GM18867 (cell line): ENCODE measurements at regions not wholly inside any gene's neighbourhood (a gene's known extent, or its start where the extent isn't known, plus 50 kb on each side); places are given as distances from the start of the nearest gene placed in this dataset.
"Not testable (repeated sequence)": the region's sequence is repeated elsewhere in the genome, so short reads cannot be mapped to it uniquely, and the experiment has no call there.

Experiments
- ATAC-seq: cut with Tn5 transposase; IDR thresholded peaks from one replicate; pipeline ENCODE4 v1.9.1; 2021; ENCODE audit warnings: mild to moderate bottlenecking, moderate library complexity; ENCODE audit not compliant: unreplicated experiment

DNA sequence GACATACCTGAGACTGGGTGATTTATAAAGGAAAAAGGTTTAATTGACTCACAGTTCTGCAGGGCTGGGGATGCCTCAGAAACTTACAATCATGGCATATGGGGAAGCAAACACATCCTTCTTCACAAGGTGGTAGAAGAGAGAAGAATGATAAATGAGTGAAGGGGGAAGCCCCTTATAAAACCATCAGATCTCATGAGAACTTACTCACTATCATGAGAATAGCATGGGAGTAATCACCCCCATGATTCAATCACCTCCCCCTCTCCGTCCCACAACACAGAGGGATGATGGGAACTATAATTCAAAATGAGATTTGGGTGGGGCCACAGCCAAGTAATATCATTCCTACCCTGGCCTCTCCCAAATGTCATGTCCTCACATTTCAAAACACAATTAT, 1206.0 kb upstream of the CELF4 start:
- not testable (repeated sequence) for ATAC-seq

DNA sequence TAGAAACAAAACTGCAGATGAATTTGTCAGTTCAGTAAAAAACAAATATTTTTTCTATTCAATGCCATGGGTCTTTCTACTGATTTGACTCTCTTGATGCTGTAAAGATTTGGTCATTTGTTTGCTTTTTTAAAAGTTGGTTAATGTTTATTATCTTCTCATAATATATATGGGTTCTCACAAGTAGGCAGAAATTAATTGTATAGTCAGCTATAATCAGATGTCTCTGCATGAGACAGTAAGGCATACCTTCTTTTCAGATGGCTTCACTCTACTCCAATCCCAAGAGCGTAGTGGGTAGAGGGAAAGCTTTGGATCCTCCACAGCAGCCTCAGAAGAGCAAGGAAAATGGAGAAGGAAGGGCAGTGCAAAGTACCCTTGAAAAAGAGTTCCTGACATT, 1202.9 kb upstream of the CELF4 start:
- ATAC-seq, result no peak

DNA sequence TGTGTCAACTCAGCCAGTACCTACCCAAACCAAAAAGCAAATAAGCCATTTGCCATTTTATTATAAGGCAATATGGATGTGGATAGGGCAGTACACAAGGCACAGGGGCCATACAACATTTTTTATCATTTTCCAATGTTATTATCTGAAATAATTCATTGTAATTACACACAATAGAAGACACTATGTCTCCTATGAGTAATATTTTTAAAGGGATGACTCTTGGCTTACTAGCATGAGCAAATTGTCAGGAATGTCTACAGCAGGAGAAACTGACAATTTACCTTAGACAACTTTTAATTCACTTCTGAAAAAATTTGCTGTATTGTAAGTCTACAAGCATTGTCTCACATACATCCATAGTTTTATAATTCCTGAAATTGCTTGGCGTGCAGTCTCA, 1193.9 kb upstream of the CELF4 start:
- no peak for ATAC-seq

DNA sequence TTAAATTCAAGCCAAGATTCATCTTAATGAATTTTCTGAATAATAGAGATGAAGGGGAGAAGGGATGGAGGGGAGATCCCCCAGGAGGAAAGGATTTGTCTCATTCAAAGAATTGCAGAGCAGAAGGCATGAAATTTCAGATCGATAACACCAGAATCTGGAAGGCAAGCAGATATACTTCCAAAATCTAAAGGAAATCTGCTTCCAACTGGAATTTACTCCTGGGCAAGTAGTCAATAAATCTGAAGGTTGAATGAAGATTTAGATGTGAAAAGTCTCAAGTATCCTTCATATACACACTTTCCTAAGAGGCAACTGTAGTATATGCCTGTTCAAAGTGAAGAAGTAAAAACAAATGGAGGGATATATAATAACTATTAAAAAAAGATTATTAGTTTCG, 1190.8 kb upstream of the CELF4 start:
- no peak for ATAC-seq

DNA sequence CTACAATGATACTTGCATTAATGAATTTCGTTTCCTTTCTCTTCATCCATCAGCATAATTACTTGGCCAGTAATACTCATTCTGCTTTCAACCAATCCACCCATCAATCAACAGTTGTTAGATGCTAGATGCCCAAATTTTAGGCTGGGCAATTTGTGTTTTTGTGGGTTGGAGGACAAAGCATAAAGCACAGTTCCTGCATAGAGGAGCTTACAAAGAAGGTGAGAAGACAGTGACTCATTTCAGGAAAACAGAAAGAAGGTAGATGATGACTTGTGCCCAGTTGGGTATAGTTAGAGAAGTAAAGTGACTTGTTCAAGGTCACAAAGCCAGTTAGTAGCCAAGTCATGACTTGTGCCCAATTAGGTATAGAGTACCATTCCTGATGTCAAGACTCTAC, 1186.8 kb upstream of the CELF4 start:
- ATAC-seq, result peak; percentile 83

DNA sequence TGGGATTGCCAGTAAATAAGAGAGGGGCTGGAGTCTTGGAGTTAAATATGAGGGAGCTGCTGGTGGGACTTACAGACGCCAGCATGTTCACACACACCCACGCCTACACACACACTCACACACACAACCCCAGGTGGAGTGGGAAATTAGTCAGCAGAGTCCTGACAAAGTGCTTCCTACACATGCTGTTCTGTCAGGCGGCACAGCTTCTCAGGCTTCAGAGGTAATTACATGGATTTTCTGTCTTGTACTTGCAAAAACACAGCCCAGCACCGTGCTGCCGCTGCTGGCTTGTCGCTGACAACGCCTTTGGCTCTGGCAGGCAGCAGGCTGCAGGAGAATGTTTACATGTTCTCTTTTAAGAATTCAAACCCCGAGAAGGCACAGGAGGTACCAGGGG, 1186.3 kb upstream of the CELF4 start:
- peak; percentile 41 for ATAC-seq

DNA sequence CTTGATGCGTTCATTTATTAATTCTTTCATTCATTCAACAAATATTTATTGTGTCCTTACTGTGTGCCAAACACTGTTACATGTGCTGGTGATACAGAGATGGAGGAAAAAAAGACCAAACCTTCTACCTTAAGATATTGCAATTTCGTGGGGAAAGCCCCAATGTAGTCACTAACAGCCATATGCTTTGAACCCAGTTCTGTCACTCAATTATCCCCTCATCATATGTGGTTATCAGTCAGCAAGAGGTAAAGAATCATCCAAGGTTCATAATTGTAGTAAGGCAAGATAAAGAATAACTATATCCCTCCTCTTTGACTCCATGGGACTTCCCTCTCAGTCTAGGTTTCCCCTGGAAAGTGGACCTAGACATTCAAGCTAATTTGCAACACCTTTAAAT, 1185.6 kb upstream of the CELF4 start:
- ATAC-seq, result no peak

DNA sequence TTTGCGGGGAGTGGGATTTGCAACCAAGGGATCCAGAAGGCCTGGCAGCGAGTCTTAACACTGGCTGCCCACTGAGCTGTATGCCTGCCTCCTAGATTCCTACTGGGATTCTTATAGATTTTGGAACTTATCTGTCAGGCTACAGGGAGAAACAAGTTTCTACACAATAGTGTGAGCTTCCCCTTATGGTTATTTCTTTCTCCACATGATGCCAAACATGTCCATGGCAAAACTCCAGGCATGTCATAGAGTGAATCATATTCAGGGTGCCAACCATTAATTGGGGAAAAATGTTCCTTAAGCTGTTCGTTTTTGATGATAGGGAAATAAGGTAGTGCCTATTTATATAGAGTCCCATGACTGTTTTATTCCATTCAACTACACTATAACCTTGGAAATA, 1185.2 kb upstream of the CELF4 start:
- no peak for ATAC-seq

DNA sequence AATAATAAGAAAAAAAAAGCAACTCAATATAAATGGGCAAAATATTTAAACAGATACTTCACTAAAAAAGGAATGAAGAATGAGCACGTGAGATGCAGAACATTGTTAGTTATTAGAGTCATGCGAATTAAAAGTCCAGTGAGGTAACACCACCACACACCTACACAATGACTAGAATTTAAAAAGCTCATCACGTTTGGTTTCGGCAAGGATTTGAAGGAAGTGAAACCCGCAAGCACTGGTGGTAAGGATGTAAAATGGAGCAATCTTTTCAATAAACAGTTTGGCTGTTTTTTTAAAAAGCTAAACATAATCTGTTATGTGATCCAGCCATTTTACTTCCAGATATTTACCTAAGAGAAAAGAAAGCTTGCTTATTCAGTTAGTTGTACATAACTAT, 1181.6 kb upstream of the CELF4 start:
- no peak for ATAC-seq

DNA sequence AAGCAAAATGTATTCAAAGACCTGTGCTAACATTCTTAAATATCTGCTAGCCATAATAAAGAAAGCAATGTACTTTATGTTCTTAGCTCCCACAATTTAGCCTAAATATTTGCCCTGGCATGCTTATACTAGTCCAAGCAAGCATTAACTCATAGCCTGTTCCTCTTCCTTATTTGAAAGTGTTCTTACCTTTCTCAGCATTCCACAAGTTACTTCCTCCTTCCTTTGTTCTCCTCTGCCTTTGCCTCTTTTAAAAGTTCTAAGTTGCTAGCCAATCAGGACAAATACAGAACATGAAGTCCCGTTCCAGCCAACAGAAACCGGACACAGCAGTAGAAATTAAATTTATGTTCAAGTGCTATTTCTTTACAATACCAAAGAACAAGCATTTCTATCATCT, 1154.6 kb upstream of the CELF4 start:
- not testable (repeated sequence) for ATAC-seq

DNA sequence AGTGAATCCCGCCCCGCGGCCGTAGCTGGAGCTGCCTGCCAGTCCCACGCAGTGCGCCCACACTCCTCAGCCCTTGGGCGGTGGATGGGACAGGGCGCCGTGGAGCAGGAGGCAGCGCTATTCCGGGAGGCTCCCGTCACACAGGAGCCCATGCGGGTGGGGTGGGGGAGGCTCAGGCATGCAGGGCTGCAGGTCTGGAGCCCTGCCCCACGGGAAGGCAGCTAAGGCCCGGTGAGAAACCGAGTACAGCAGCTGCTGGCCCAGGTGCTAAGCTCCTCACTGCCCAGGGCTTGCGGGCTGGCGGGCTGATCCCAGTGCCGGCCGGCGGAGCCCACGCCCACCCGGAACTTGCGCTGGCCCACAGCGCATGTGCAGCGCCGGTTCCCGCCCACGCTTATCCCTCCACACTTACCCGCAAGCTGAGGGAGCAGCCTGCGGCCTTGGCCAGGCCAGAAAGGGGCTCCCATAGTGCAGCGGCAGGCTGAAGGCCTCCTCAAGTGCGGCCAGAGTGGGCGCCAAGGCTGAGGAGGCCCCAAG, 1152.8 kb upstream of the CELF4 start:
- no peak for ATAC-seq

DNA sequence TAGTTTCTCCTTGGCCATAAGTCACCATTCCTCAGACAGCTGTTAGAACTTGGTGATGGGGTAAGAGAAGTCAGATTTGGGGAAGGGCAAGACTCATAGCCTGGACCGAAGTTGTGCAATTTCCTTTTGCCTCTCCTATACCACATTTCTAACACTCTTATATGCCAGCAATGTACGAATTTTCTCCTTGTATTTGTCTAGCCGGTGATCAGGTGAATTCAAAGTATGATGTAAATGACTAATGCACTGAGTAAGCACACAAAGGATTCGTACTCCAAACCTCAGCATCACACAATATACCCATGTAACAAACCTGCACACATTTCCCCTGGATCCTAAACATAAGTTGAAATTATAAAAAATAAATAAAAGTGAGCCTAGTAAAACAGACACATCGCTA, 1143.5 kb upstream of the CELF4 start:
- ATAC-seq, result no peak

DNA sequence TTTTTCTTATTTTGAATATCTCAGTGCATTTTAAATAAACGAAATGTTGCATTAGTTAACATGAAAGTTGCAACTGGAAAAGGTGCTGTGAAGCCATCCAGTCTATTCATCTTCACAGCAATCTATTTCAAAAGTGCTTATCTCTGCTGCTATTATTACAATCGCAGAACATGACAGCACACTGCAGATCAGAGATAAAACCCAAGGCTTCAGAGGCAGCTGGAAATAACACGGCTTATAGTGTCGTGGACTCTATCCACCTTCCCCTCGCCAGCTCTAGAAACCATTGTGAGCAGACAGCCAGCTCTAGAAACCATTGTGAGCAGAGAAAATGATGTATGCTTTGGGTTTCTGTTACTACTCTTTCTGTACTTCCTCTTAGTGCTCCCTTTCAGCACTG, 1140.8 kb upstream of the CELF4 start:
- ATAC-seq, result no peak

DNA sequence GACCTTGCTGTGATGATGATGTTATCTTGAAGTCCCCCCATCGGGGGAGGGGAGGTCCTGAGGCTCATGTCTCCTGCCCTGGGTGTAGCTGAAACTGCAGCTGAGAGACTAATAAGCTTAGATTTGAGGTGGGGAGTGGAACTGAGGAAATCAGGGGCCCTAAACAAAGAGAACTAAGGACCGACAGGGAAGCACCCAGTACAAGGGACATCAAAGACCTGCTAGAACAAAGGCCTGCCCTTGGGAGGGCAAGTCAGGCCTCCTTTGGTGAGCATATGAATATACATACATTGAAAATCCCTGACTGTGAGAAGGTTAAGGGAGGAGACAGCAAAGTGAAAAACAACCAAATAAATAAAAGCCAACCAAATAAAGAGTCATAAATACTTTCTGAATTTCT, 1132.5 kb upstream of the CELF4 start:
- ATAC-seq, result no peak

DNA sequence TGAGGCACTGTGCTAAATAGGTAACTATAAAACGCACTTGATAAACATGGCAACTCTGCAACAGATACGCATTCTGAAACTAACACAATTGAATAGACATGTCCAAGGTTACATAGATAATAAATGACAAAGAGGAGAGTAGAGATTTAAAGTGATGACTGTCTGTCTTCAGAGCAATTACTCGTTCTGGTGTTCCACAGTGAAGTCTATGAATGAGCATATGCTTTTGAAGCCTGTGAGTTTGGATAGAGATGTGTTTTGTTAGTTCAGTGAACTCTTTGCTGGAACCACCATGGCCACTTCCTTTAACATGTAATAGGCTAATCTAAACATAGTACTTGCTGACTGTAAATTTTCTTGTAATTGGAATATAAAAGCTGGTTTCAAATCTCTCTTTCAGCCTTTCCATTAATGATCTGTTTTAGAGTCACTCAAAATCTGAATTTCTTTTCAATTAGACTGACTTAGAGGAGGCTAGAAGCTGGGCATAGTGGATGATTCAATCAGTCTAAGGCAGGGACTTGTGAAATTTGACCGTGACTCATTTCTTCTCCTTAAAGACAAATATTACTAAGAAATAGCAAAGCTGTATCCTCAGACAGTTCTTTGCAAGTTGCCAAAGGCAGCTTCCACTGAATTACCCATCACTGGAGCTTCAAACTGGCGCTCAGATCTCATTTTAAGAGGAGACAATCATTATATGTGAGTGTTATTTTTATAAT, 1130.1 kb upstream of the CELF4 start:
- peak; percentile 57 for ATAC-seq

DNA sequence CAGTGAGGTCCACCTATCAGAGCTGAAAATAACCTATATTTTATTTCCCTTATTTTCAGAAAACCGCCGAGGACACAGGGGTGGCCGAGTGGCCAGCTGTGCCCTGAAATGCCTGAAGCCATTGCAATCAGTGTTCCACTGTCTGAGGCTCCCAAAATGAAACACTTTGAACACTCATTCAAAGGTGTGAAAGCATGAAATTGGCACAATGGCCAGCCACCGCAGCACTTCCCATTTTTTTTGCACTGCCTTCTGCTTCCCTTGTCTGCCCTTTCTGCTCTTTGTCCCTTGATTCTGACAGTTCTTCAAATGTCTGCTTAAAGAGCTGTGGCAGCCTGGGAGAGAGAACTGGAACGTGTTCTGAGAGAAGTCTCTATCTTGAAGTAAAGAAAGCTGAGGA, 1127.5 kb upstream of the CELF4 start:
- no peak for ATAC-seq

DNA sequence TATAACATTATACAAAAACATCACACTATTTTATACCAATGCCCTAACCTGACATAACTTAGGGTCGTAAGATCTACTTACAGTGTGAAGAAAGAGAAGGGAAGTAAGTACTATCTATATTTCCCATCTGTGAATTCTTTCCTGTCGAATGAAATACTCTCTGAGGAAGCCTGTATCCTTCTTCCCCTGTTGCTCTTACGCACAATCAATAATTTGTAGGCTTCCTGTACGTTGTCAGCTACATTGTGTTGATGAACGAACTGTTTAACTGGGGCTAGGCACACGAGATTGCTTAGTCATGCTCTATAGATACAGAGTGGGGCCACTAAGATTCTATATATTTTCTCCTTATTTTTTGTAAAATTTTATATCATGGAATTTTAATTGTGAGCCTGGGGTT, 1125.0 kb upstream of the CELF4 start:
- ATAC-seq, result no peak

DNA sequence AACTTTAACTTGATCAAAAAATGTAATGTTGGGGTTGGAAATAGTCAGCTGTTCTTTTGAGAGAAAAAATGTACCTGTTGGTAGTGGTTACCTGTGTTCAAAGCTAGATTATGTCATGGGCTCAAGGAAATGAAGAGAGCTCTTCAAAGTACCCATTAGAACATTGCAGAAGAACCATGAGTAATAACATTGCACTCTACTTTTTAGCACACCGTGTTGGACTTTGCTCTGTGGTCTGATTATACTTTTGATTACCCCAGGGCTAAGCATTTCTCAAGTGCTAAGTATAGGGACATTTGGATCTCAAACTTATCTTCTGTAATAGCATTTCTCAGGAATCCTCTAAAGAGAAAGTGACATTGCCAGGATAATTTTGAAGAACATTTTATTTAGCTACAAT, 1122.8 kb upstream of the CELF4 start:
- no peak for ATAC-seq

DNA sequence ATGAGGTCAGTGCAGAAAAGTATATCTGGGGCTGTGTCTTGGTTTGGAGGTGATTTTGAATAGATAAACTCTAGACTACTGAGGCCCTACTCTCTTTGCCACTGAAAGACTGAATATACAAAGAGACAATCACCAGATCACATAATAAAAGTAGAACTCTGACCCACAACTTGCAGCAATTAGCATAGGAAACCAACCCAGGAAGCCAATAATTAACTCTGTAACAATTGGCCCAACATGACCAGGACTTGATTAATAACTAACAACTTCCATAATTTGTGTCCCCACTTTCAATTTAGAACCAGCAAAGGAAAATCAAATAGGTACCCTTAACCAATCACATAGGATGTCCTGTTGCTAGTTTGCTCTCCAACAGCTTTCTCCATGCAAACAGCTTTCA, 1104.9 kb upstream of the CELF4 start:
- no peak for ATAC-seq

DNA sequence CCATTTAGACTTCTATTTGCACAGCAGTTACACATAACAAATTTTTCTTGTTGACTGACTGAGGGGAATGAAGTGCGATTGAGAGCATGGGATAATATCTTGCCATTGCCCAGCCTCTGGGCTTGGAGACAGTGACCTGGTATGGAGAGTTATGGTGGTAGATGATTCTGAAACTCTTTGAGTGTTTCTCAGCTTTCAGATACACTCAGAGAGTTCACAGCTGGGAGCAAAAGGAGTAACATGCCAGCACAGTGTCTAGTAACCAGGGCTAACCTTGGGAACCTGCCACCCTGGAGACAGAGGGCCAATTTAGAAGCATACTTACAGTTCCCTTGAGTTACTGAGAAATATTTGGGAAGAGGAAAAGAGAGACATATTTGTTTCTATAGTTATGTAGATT, 1099.3 kb upstream of the CELF4 start:
- no peak for ATAC-seq

DNA sequence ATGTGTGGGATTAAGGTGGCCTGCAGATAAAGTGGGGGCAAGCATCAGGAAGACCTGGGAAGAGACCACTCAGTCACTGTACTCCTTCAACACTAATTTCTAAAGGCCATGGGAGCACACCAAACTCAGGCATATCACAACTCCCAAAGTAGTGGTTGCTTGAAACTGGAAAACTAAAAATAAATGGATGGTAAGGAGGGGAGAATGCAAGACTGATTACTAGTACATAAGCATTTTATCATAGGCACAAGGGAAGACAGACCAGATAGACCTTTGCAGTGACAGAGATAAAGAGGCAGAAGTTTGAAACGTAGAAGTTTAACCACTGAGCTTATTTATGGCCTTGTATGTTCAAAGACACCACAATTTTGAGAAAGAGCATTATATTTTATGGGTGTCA, 1098.1 kb upstream of the CELF4 start:
- no peak for ATAC-seq

DNA sequence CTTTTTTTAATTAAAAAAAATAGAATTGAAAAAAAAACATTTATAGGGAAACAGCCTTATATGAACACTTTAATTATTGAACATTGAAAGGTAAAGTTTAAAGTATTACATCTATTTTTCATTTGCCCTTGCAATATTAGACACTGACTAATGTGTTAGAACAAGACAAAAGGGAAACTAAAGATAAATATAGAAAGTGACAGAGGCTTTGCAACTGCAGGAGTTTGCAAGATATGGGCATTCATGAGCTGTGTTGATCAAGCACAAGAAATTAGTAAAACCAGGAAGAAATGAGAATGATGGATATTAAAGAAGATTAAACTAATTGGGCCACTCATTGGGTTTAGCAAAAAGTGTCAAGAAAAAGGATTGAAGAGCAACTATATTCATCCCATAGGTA, 1097.7 kb upstream of the CELF4 start:
- no peak for ATAC-seq

DNA sequence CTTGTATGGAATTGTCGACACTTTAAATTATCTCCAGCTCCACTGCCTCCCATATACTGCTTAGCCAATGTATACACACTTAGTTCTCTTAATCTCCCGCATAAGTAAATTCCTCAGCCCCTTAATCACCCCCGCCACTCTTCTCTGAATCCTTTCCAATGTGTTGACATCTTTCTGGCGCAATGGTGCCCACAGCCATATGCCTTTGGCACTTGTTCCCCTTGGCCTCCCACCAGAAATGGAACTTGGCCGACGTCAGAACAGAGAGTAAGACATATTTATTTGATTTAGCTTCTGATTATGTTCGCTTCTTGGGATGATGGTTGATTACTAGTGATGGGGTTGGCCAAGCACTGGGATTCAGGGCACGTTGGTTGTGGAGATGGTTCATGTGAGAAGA, 1089.3 kb upstream of the CELF4 start:
- no peak for ATAC-seq
